ENCODE measurements at regions not wholly inside any gene's neighbourhood (a gene's known extent, or its start where the extent isn't known, plus 50 kb on each side); places are given as distances from the start of the nearest gene placed in this dataset.

- Histone ChIP-seq H3K36me3 (ENCODE audit: control insufficient read depth in 2 of 4, insufficient read depth in 4 of 4, low read length in 3 of 4) (no peaks in the 10 kb centered on the region), H4K8ac (ENCODE audit: extremely low read depth, insufficient read depth, low read length) (no peak overlapping the region), H2BK120ac (replicated peaks; ENCODE audit: low read depth, low read length) (no peak overlapping the region), H4K91ac (replicated peaks; ENCODE audit: insufficient read length, low read length) (no peak overlapping the region), H2BK12ac (ENCODE audit: low read depth, low read length) (no peak overlapping the region), H2BK5ac (ENCODE audit: low read depth, low read length) (no peak overlapping the region), H3K27me3 (replicated peaks in 1 of 4; ENCODE audit: control insufficient read depth in 3 of 4, extremely low read depth in 1 of 4, insufficient read depth in 3 of 4, low read length in 3 of 4) (no peaks in the 10 kb centered on the region; a peak in 1 of 7 replicates), H3K14ac (ENCODE audit: insufficient read length) (no peak overlapping the region), H3K4me1 (replicated peaks in 1 of 4; ENCODE audit: control insufficient read depth in 3 of 4, insufficient read depth in 4 of 4, low read length in 3 of 4) (no peaks in the 10 kb centered on the region), H3K79me1 (ENCODE audit: low read depth, low read length) (no peaks in the 10 kb centered on the region), H3K23me2 (ENCODE audit: low read depth, low read length) (no peaks in the 10 kb centered on the region), H3K79me2 (ENCODE audit: control insufficient read depth in 1 of 2, insufficient read depth in 2 of 2, low read length in 2 of 2) (no peaks in the 10 kb centered on the region), H3K4me2 (ENCODE audit: insufficient read depth in 1 of 2, low read depth in 2 of 2, low read length in 2 of 2) (no peak overlapping the region), H2AK5ac (ENCODE audit: low read depth, low read length) (no peak overlapping the region), H2AFZ (ENCODE audit: low read length) (no peak overlapping the region), H2BK20ac (ENCODE audit: low read length) (no peak overlapping the region), H3K9me3 (ENCODE audit: insufficient read depth in 2 of 2, low read depth in 1 of 2, low read length in 1 of 2) (no peaks in the 10 kb centered on the region), H3K9ac (replicated peaks in 1 of 4; ENCODE audit: extremely low read depth in 1 of 4, low read depth in 3 of 4, low read length in 3 of 4) (no peak overlapping the region), H3K56ac (replicated peaks; ENCODE audit: insufficient read length, low read depth, low read length) (no peak overlapping the region), H4K5ac (ENCODE audit: insufficient read length, low read depth, low read length) (no peak overlapping the region), H3K4ac (replicated peaks; ENCODE audit: insufficient read length, low read depth, low read length) (no peak overlapping the region), H3K23ac (ENCODE audit: insufficient read length) (no peak overlapping the region), H2BK15ac (ENCODE audit: low read length) (no peak overlapping the region), H3K4me3 (ENCODE audit: extremely low read depth in 1 of 4, insufficient read depth in 2 of 4, low read depth in 3 of 4, low read length in 4 of 4) (no peak overlapping the region), H3K18ac (ENCODE audit: extremely low read depth, low read length) (no peak overlapping the region), H3K27ac (ENCODE audit: low read depth, low read length) (no peak overlapping the region), H4K20me1 (replicated peaks in 1 of 2; ENCODE audit: control insufficient read depth in 1 of 2, insufficient read depth in 2 of 2, low read length in 2 of 2) (no peaks in the 10 kb centered on the region)
- 87% methylated on average over 7 of the region's 7 CpGs; no CpG with 5 or more reads in 1 of the 2 experiments for WGBS, 2 experiments (ENCODE audit: extremely low coverage in 1 of 2, insufficient coverage in 1 of 2, insufficient read length in 1 of 2, insufficient replicate concordance in 2 of 2, low coverage in 1 of 2, low lambda C conversion rate in 2 of 2, missing lambda C conversion rate in 1 of 2)
- TF ChIP-seq ZNF274 (IDR thresholded peaks at IDR 0.05; ENCODE audit: borderline replicate concordance, extremely low read depth, low read length), result no peak
- TF ChIP-seq RBBP5 (IDR thresholded peaks at IDR 0.05; ENCODE audit: borderline replicate concordance, low read depth, low read length), result no peak
- ChIA-PET CTCF (ENCODE audit: partially characterized antibody) (interaction anchor here (0.8 to 4.3 kb wide), 8 partner anchors 10 to 156 kb away, joined by 3 to 21 read pairs (median 8); no protein-coding TSS in a partner anchor), POLR2A (ENCODE audit: partially characterized antibody) (interaction anchor here (2.1 kb wide), 1 partner anchor 192 kb away, joined by 6 read pairs; the partner anchor contains the start of gene EIF4G2)
- FAIRE-seq, result no peak
- no peak for DNase-seq (ENCODE audit: low read depth in 1 of 2, low spot score in 2 of 2)
Observed at GRCh38 chr11:11000579-11001283, 142.9 kb upstream of the ZBED5 start.

Data from H1 (cell line).